EL (cell line): ENCODE measurements at regions not wholly inside any gene's neighbourhood (a gene's known extent, or its start where the extent isn't known, plus 50 kb on each side); places are given as distances from the start of the nearest gene placed in this dataset.
"Not testable (repeated sequence)": the region's sequence is repeated elsewhere in the genome, so short reads cannot be mapped to it uniquely, and the experiment has no call there.

ENCODE experiments used
- DNase-seq: peaks from one replicate; pipeline ENCODE4 v3.0.0-alpha.2; 2016

GRCh38 chrX:119296973-119297372 is 60.9 kb downstream of the PGRMC1 start:
- DNase-seq: not testable (repeated sequence)

- DNase-seq: not testable (repeated sequence)
Measured at GRCh38 chrX:119299812-119300211, 63.7 kb downstream of the PGRMC1 start.

GRCh38 chrX:119303137-119303536 is 67.1 kb downstream of the PGRMC1 start:
- DNase-seq: no peak

GRCh38 chrX:119325456-119325855 is 73.7 kb upstream of the SLC25A43 start:
- DNase-seq: peak; percentile 9

- DNase-seq: not testable (repeated sequence)
Measured at GRCh38 chrX:119331873-119332272, 67.3 kb upstream of the SLC25A43 start.

- DNase-seq: not testable (repeated sequence)
Measured at GRCh38 chrX:119332855-119333720, 66.0 kb upstream of the SLC25A43 start.

GRCh38 chrX:119333721-119334032 is 65.5 kb upstream of the SLC25A43 start:
- DNase-seq: not testable (repeated sequence)

- DNase-seq: not testable (repeated sequence)
Measured at GRCh38 chrX:119334468-119335050, 64.6 kb upstream of the SLC25A43 start.

GRCh38 chrX:119337201-119337600 is 61.9 kb upstream of the SLC25A43 start:
- no peak for DNase-seq

- no peak for DNase-seq
Measured at GRCh38 chrX:119340606-119341205, 58.4 kb upstream of the SLC25A43 start.

GRCh38 chrX:119343856-119344255 is 55.3 kb upstream of the SLC25A43 start:
- no peak for DNase-seq
